Superior temporal gyrus (tissue), 1 donor: ENCODE measurements at regions not wholly inside any gene's neighbourhood (a gene's known extent, or its start where the extent isn't known, plus 50 kb on each side); places are given as distances from the start of the nearest gene placed in this dataset.
"Not testable (repeated sequence)": the region's sequence is repeated elsewhere in the genome, so short reads cannot be mapped to it uniquely, and the experiment has no call there.

Experiments used
- DNase-seq: peaks from one replicate; pipeline ENCODE4 v3.0.0-alpha.2; 2016; ENCODE audit errors: extremely low spot score

DNA sequence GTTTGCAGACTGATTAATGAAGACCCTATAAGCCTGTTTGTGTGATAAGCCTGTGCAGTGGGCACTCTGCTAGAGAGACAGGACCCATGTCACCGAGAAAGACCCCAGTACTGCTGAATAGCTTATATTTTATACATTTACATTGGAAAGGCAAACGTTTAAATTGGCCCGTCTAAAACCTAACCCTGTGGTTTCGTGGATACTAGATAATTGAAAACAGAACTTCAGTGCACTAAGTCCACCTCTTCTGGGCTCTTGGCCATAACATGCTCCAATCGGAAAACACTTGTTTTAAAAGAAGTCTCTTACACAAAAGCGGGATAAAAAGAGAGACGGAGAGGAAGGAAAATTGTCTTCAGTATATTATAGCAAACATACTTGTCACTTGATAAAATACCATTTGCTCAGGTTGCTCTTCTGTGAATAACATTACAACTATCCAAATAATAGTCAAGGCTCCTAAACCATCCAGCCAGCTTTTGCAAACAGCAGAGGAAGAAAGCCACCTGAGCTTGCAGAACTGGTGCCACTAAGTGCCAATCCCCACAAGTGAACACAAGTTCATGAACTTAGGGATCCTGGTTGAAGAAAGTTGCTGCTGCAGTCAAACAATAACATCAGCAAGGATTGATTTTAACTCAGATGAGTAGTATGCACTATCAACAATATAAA, 218.4 kb upstream of the FN1 start:
- no peak for DNase-seq

- no peak for DNase-seq
Measured at GRCh38 chr2:215653344-215654030, 217.6 kb upstream of the FN1 start.

DNA sequence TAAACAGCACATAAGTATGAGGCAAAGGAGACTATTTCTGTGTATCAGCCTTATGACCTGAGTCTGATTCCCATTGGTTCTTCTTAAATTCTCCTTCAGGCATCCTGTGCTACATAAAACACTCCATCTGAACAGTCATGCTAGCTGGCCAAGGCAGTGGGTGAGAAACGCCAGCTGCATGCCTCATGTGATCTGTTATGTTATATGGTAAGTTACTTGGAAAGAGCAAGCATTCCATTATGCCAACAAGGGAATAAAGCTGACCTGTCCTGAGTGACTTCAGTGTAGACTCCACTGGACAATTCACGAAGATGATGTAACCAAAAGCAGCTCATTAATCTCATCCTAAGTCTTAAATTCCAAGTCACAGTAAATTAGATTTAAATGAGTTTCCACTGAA, 216.5 kb upstream of the FN1 start:
- no peak for DNase-seq

GRCh38 chr2:215651412-215651811, 215.5 kb upstream of the FN1 start:
- DNase-seq, result no peak

GRCh38 chr2:215644233-215644897, 208.5 kb upstream of the FN1 start:
- no peak for DNase-seq

DNA sequence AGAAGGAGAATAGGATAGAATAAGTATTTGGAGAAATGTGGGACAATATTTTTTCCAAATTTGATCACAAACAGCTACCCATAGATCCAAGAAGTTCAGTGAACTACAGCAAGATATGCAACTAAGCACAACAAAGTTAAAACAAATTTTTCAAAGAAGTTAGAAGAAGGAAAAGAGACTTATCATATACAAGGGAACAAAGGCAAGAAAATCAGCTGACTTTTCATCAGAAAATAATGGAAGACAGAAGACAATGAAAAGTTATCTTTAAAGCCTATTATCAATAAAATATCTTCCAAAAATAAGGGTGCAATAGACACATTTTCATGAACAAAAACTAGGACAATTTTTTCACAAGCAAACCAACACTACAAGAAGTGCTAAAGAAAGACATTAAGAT, 202.8 kb upstream of the FN1 start:
- no peak for DNase-seq

GRCh38 chr2:215637651-215638050, 201.8 kb upstream of the FN1 start:
- DNase-seq, result no peak

- no peak for DNase-seq
Measured at GRCh38 chr2:215636816-215637215, 200.9 kb upstream of the FN1 start.

GRCh38 chr2:215635788-215636139, 199.9 kb upstream of the FN1 start:
- DNase-seq, result no peak

DNA sequence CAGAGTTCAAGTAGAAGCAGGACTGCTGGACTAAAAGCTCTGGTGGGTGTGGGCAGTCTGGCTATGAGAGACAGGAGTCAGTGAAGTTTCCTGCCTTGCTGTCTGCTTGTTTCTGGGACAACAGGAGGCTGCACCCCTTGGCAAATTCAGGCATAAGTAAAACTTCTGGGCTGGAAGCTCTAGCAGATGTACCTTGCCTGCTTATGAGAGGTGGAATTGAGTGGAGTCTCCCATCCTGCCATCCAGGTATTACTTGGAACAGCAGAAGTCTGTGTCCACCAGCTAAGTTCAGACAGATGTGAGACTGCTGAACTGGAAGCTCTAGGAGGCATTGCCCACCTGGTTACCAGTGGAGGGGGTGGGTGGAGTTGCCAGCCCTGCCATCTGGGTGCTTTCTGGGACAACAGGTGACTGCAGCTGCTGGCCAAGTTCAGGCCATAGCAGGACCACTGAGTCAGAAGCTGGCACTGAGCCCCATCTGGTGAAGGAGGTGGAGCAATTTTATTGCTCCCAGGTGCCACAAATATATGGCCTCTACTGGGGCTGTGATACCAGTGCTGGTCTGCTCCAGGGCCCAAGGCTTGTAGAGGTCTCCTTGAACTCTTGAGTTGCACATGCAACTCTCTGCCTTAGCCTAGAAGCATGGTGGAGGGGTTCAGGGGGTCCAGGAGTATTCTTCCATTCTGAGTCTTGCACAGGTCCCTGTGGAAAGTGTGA, 199.4 kb upstream of the FN1 start:
- no peak for DNase-seq

DNA sequence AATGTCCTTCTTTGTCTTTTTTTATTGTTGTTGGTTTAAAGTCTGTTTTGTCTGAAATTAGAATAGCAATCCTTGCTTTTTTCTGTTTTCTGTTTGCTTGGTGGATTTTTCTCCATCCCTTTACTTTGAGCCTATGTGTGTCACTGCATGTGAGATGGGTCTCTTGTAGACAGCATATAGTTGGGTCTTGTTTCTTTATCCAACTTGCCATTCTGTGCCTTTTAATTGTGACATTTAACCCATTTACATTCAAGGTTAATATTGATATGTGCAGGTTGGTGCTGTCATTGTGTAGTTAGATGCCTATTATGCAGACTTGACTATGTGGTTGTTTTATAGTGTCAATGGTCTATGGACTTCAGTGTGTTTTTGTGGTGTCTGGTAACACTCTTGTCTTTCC, 197.5 kb upstream of the FN1 start:
- DNase-seq, result no peak

DNA sequence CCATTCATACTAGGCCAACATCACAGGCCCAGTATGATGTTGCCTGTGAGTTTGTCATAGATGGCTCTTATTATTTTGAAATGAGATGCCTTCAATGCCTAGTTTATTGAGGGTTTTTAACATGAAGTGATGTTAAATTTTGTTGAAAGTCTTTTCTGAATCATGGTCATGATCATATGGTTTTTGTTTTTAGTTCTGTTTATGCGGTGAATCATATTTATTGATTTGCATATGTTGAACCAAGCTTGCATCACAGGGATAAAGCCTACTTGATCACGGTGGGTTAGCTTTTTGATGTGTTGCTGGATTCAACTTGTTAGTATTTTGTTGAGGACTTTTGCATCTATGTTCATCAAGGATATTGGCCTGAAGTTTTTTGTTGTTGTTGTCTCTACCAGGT, 195.8 kb upstream of the FN1 start:
- no peak for DNase-seq

DNA sequence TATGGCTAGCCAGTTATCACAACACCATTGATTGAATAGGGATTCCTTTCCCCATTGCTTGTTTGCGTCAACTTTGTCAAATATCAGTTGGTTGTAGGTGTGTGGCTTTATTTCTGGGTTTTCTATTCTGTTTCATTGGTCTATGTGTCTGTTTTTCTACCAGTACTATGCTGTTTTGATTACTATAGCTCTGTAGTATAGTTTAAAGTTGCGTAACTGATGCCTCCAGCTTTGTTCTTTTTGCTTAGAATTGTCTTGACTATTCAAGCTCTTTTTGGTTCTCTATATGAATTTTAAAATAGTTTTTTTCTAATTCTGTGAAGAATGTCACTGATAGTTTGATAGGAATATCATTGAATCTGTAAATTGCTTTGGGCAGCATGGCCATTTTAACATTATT, 194.9 kb upstream of the FN1 start:
- not testable (repeated sequence) for DNase-seq

- no peak for DNase-seq
Measured at GRCh38 chr2:215627771-215628170, 191.9 kb upstream of the FN1 start.

GRCh38 chr2:215626812-215627281, 191.0 kb upstream of the FN1 start:
- no peak for DNase-seq

DNA sequence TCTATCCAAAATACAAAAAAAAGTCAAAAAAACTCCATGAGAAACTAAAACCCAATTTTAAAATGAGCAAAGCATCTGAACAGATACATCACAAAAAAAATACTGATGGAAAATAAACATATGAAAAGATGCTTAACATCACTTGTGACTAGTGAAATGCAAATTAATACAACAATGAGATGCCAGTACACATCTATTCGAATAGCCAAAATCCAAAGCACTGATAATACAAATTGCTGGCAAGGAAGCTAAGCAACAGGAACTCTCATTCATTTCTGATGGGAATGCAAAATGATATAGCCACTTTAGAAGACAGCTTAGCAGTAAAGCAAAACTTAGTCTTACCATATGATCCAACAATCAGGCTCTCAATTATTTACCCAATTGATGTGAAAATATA, 190.2 kb upstream of the FN1 start:
- DNase-seq, result no peak

DNA sequence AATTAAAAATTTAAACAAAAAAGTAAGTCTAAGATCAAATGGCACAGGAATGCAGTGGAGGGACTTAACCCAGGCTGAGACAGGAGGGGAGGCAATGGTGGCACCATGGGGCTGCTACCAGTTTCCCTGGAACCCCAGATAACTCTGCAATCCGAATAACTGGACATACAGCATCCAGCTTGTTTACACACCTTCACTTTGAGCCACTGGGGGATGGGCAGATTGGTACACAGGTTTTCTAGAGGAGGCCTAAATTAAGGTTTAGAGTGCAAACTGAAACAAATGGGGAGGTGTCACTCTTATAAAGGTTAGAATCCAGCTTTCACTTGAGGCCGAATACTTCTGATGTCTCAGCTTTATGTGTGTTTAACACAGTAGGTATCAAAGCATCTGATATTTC, 189.3 kb upstream of the FN1 start:
- no peak for DNase-seq

DNA sequence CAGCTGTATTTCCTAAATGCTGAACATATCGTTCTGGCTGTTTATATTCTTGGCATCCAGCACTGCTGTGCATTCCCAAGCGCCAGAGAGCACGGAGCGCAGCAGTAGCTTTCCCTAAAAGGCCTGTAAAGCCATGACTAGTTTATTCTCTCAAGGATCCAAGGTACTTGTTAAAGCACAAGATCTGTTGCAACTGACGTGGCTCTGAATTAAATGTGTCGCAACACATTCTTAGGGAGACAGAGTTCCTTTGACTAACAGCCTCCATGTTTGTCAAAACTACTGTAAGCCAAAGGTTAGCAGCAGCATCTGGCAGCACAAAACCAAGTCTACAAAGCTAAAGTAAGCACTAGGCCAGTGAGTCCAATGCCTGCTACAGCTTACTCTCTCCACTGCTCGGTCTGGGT, 188.6 kb upstream of the FN1 start:
- DNase-seq, result no peak

DNA sequence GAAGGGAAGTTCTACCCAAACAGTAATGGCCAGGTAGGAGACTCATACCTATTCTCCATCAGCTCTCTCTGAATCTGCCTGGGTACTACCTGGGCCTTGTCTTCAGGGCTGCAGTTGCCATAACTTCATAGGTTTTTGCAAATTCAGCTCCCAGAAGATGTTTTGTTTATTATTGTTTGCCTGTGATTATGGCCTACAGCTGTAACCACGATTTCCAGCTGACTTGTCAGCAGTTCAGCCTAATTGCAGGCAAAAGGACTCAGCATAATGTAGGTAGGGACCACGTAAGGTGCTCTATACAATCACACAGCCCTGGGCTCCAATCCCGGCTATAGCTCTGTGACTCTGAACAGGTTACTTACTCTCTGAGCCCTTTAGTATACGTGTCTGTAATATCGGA, 187.0 kb upstream of the FN1 start:
- DNase-seq, result no peak

- no peak for DNase-seq
Measured at GRCh38 chr2:215621381-215621780, 185.5 kb upstream of the FN1 start.

DNA sequence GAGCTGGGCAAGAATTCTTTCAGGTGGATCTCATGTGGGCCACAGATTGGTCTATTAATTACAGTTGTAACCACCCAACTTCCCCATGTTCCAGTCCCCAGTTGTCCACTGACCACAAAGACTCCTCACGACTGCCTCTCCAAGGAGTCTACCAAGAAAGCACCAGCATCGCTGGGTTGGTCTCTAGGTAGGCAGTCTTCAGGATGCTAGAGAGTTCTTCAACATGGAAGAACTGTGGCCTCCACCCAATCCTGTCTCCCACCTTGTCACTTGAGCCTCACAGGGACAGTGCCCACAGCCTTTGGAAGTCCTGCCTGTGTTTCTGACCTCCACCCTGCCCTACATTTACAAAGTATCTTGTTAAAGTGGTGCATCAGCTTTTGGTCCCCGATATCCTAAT, 184.7 kb upstream of the FN1 start:
- no peak for DNase-seq

DNA sequence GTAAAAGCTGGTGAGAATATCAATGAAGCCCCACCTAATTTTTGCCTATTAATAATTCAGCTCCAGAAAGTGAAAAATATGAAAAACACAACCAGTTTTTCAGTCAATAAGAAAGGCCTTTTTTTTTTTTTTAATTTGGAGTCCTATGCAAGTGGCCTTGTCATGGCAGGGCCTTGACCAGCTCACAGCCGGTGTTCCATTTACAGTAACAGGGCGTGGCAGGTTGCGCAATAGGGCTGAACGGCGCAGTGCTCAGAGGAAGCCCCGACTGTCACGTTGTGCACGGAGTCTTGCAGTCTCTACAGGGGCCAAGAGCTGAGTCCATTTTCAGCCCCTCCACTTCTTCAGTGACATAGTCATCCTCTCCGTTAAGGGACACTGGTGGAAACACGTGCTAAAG, 184.1 kb upstream of the FN1 start:
- DNase-seq, result no peak
